ENCODE measurements at regions not wholly inside any gene's neighbourhood (a gene's known extent, or its start where the extent isn't known, plus 50 kb on each side); places are given as distances from the start of the nearest gene placed in this dataset.

GRCh38 chr4:12265554-12265953 is 836.9 kb upstream of the HS3ST1 start:
- no peak for TF ChIP-seq TAF1 (IDR thresholded peaks at IDR 0.05; ENCODE audit: borderline replicate concordance, insufficient read depth, low read length)
- TF ChIP-seq REST (IDR thresholded peaks at IDR 0.05; ENCODE audit: insufficient read depth in 1 of 2, low read depth in 2 of 2, low read length in 2 of 2), result no peak
- no peak for TF ChIP-seq SIN3A (IDR thresholded peaks at IDR 0.05; ENCODE audit: borderline replicate concordance, insufficient read depth, low read length)
- TF ChIP-seq POLR2AphosphoS5 (IDR thresholded peaks at IDR 0.05; ENCODE audit: low read depth, low read length), result no peak
- no peak for TF ChIP-seq FOXP2 (optimal IDR thresholded peaks at IDR 0.05; ENCODE audit: borderline replicate concordance, extremely low read depth, extremely low read length, insufficient read depth)

GRCh38 chr4:12260453-12260852 is 831.8 kb upstream of the HS3ST1 start:
- TF ChIP-seq FOXP2 (optimal IDR thresholded peaks at IDR 0.05; ENCODE audit: borderline replicate concordance, extremely low read depth, extremely low read length, insufficient read depth) (no peak), TAF1 (IDR thresholded peaks at IDR 0.05; ENCODE audit: borderline replicate concordance, insufficient read depth, low read length) (no peak), SIN3A (IDR thresholded peaks at IDR 0.05; ENCODE audit: borderline replicate concordance, insufficient read depth, low read length) (no peak), POLR2AphosphoS5 (IDR thresholded peaks at IDR 0.05; ENCODE audit: low read depth, low read length) (no peak), REST (IDR thresholded peaks at IDR 0.05; ENCODE audit: insufficient read depth in 1 of 2, low read depth in 2 of 2, low read length in 2 of 2) (no peak)

- TF ChIP-seq SIN3A (IDR thresholded peaks at IDR 0.05; ENCODE audit: borderline replicate concordance, insufficient read depth, low read length) (no peak), FOXP2 (optimal IDR thresholded peaks at IDR 0.05; ENCODE audit: borderline replicate concordance, extremely low read depth, extremely low read length, insufficient read depth) (no peak)
Observed at GRCh38 chr4:12244973-12245372, 816.3 kb upstream of the HS3ST1 start.

- no peak for TF ChIP-seq REST (IDR thresholded peaks at IDR 0.05; ENCODE audit: insufficient read depth in 1 of 2, low read depth in 2 of 2, low read length in 2 of 2)
- TF ChIP-seq POLR2AphosphoS5 (IDR thresholded peaks at IDR 0.05; ENCODE audit: low read depth, low read length), result no peak
- TF ChIP-seq TAF1 (IDR thresholded peaks at IDR 0.05; ENCODE audit: borderline replicate concordance, insufficient read depth, low read length), result no peak
- TF ChIP-seq FOXP2 (optimal IDR thresholded peaks at IDR 0.05; ENCODE audit: borderline replicate concordance, extremely low read depth, extremely low read length, insufficient read depth), result no peak
- no peak for TF ChIP-seq SIN3A (IDR thresholded peaks at IDR 0.05; ENCODE audit: borderline replicate concordance, insufficient read depth, low read length)
Observed at GRCh38 chr4:12242354-12242753, 813.7 kb upstream of the HS3ST1 start.

- TF ChIP-seq POLR2AphosphoS5 (IDR thresholded peaks at IDR 0.05; ENCODE audit: low read depth, low read length) (no peak), FOXP2 (optimal IDR thresholded peaks at IDR 0.05; ENCODE audit: borderline replicate concordance, extremely low read depth, extremely low read length, insufficient read depth) (no peak), REST (IDR thresholded peaks at IDR 0.05; ENCODE audit: insufficient read depth in 1 of 2, low read depth in 2 of 2, low read length in 2 of 2) (no peak), SIN3A (IDR thresholded peaks at IDR 0.05; ENCODE audit: borderline replicate concordance, insufficient read depth, low read length) (no peak), TAF1 (IDR thresholded peaks at IDR 0.05; ENCODE audit: borderline replicate concordance, insufficient read depth, low read length) (no peak)
Observed at GRCh38 chr4:12239897-12240636, 811.4 kb upstream of the HS3ST1 start.
